OCI-LY3 (cell line): ENCODE measurements at regions not wholly inside any gene's neighbourhood (a gene's known extent, or its start where the extent isn't known, plus 50 kb on each side); places are given as distances from the start of the nearest gene placed in this dataset.

ENCODE experiments used
- EZH2phosphoT487 ChIP-seq: fragments of 200-600 bp; shearing (Covaris generic); IDR thresholded peaks from 2 replicates; pipeline ENCODE4 v1.6.1; 2018; ENCODE audit warnings: antibody characterized with exemption, mixed run types, low read depth
- TF ChIP-seq, protein P1 (sequence below): fragments of 200-600, 300-600 bp; sonication (generic); IDR thresholded peaks from 2 replicates; pipeline ENCODE4 v1.5.1; 2014; ENCODE audit warnings: antibody characterized with exemption, low read length, low read depth

DNA sequence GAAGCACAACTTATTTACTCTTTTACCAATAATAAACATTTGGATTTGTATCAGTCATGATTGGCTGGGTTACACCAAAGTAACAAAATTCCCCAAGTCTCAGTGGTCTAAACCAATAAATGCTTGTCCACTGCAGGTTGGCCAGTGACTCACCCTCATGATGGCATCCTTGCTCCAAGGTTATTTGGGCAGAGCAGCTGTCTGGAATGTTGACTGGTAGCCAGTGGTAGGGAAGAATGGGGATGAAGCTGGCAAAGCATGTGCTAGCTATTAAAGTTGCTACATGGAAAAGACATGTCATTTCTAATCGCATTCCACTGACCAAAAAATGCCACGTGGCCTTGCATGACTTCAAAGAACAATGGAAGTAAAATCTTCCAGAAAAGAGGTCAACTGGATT is 1168.7 kb upstream of the CELF2 start:
- TF ChIP-seq, protein P1, sequence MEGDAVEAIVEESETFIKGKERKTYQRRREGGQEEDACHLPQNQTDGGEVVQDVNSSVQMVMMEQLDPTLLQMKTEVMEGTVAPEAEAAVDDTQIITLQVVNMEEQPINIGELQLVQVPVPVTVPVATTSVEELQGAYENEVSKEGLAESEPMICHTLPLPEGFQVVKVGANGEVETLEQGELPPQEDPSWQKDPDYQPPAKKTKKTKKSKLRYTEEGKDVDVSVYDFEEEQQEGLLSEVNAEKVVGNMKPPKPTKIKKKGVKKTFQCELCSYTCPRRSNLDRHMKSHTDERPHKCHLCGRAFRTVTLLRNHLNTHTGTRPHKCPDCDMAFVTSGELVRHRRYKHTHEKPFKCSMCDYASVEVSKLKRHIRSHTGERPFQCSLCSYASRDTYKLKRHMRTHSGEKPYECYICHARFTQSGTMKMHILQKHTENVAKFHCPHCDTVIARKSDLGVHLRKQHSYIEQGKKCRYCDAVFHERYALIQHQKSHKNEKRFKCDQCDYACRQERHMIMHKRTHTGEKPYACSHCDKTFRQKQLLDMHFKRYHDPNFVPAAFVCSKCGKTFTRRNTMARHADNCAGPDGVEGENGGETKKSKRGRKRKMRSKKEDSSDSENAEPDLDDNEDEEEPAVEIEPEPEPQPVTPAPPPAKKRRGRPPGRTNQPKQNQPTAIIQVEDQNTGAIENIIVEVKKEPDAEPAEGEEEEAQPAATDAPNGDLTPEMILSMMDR = no peak
- TF ChIP-seq EZH2phosphoT487 = no peak
